ENCODE measurements at regions not wholly inside any gene's neighbourhood (a gene's known extent, or its start where the extent isn't known, plus 50 kb on each side); places are given as distances from the start of the nearest gene placed in this dataset.

GRCh38 chr11:39809833-39810232, 1649.6 kb downstream of the LRRC4C start:
- TF ChIP-seq CTCF (IDR thresholded peaks at IDR 0.05) (no peak), EZH2 (IDR thresholded peaks at IDR 0.05; ENCODE audit: borderline replicate concordance, insufficient read depth, low read depth, low read length, poor library complexity, severe bottlenecking) (no peak)

Data from B cell (primary cell).